Bone marrow (tissue), 2 donors: ENCODE measurements at regions not wholly inside any gene's neighbourhood (a gene's known extent, or its start where the extent isn't known, plus 50 kb on each side); places are given as distances from the start of the nearest gene placed in this dataset.
"Not testable (repeated sequence)": the region's sequence is repeated elsewhere in the genome, so short reads cannot be mapped to it uniquely, and the experiment has no call there.

Source experiments
- DNase-seq, 2 donors: peaks; one replicate each; lab custom pipeline; 2025; lab: John Stamatoyannopoulos, UW

DNA sequence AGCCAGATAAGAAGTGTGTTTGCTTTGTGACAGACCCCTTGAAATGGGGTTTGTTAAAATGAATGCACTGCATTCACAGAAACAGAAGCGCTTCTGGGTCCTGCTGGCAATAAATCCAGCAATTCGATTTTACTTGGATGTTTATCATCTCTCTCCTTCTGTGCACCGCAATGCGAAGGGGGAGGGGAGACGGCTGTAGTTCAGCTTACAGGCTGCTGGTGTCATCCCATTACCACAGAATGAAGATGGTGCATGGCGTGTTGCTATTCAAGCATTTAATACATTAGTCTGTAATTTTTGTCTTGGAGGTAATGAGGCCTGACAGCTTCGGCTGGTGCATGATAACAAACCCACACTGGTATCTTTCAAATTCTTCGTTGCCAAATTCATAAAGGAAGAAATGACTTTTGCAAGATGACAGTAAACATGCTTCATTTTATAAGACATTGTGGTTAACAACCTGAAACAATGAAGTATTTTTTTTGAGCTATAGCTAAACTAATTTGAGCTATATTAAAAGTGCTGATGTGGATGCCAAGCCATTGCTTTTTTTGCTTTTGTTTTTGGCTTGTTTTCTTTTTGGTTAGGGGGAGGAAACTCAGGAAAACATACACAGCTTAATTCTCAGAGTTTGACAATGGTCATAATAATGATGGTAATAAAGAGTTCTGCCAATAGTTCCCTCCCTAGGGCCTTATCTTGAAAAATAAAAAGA is 418.3 kb downstream of the OTOL1 start:
- DNase-seq, result no peak

DNA sequence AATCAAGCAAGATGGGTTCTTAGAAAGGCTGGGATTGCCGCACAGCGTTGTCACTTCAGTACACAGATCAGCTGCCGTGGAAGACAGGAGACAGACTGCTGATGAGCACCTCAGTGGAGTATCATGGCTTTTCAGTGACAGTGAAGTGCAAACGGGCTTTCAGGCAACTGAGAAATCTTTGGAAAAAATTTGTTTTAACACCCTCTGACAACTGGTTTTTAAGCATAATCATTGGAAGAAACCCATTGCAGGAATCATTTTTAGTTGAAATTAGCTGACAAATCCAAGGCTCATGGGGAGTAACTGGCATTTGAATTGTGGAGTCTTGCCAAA is 418.8 kb downstream of the OTOL1 start:
- DNase-seq, result no peak

DNA sequence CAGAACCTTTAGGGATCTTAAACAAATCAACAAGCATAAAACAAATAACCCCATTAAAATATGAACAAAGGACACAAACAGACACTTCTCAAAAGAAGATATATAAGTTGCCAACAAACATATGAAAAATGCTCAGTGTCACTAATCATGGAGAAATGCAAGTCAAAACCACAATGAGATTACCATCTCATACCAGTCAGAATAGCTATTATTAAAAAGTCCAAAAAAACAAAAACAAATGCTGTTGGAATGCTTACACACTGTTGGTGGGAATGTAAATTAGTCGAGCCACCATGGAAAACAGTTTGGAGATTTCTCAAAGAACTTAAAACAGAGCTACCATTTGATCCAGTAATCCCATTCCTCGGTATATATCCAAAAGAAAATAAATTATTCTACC is 423.6 kb downstream of the OTOL1 start:
- no peak for DNase-seq

DNA sequence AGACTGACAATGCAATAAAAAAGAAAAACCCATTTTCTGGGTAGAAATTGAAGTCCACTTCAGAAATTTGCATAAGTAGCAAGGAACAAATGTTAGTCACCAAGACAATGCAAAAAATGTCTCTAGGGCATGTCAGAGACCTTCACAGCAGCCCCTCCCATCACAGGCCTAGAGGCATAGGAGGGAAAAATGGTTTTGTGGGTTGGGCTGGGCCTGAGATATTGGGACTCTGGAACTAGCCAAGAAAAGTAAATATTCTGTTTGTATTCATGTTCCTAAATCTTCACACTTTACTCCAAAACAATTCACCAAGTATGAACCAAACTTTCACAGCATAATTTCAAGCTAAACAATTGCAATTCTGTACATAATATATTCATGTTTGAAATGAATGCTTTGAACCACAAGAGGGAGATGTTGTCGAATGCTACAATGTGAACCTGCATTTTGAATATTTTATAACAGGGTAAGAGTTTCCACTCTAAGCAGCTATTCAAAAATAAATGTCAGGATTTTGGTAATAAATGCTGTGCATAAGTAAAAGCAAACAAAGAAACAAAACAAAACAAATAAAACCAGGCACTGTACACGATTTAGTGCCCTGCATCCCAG is 429.2 kb downstream of the OTOL1 start:
- no peak for DNase-seq

DNA sequence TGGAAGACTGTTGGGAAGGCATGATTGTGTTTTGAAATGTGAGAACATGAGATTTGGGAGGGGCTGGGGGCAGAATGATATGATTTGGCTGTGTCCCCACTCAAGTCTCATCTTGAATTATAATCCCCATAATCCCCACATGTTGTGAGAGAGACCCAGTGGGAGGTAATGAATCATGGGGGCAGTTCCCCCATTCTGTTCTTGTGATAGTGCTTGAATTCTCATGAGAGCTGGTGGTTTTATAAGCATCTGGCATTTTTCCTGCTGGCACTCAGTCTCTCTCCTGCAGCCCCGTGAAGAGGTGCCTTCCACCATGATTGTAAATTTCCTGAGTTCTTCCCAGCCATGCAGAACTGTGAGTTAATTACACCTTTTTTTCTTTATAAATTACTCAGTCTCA is 430.5 kb downstream of the OTOL1 start:
- DNase-seq, result no peak

DNA sequence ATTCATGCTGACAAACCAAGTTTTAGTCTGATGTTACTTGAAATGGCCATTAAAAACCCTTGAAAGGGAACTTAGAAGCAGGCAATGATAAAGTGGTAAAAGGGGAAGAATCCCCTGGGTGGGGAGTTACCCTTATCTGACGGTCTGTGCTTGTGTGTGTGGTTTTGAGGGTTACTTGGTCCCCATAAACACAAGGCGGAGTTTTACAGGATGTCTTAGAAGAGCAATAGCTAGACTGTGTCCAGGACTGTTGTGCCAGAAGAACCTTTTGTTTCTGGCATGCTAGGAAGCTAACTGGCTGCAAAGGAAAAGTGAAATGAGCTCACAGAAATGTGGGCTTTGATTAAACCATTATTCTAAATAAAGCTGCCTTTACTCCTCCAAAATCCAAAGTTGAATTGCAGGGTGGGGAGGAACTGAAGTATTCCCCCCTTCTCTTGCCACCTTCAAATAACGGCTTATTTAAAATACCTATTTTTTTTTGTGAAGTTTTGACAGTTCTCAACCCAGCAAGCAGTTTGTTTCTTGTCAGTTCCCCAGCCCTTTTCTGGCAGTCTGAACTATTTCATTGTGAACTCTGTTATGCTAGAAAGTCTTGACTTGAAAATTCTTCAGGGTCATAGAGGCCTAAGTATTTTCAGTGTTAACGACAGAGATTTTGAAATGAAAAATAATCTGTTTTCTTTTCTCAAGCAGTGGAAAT is 443.5 kb downstream of the OTOL1 start:
- peak in 1 of 2 donors; percentile 90 for DNase-seq

DNA sequence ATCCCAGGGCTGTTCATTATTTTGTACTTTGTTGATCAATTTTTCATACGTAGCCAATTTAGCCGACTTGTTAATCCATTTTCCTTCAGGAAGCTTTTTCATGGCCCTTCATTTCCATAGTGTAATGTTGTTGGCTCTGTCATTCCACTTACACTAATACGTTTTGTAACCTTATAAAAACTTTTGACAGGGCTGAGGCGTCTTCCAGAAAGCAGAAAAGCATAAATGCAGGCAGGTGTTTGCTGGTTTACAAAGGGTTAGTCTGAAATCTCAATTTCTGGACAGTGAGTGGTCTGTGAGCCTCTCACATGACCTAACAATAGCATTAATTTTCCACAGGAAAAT is 444.0 kb downstream of the OTOL1 start:
- no peak for DNase-seq

DNA sequence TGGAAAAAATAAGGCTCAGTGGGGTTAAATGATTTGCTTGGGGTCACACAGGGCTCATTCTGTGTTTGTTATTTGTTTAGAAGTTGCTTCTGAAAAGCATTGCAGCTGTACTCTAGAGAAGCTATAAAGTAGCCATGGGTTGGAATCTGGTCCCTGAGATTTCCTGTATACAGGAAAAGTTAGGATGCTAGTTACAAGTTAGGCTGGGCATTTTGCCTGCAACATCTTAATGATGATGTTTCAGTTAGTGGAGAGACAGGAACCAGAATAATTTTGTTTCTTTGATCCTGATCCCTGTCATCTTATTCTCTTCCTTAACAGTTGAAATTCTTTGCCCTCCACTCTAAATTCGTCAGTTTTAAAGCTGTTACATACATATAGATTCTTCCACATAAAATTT is 445.3 kb downstream of the OTOL1 start:
- DNase-seq, result no peak

DNA sequence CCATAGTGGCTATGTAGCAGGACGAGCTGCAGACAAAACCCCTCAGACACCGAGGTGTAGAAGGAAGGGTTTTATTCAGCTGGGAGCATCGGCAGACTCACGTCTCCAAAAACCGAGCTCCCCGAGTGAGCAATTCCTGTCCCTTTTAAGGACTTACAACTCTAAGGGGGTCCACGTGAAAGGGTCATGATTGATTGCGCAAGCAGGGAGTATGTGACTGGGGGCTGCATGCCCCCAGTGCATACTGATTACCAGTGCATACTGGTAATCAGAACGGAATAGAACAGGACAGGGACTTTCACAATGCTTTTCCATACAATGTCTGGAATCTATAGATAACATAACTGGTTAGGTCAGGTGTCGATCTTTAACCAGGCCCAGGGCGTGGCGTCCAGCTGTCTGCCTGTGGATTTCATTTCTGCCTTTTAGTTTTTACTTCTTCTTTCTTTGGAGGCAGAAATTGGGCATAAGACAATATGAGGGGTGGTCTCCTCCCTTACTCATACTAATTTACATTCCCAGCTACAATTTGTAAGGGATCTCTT is 447.3 kb downstream of the OTOL1 start:
- not testable (repeated sequence) for DNase-seq

DNA sequence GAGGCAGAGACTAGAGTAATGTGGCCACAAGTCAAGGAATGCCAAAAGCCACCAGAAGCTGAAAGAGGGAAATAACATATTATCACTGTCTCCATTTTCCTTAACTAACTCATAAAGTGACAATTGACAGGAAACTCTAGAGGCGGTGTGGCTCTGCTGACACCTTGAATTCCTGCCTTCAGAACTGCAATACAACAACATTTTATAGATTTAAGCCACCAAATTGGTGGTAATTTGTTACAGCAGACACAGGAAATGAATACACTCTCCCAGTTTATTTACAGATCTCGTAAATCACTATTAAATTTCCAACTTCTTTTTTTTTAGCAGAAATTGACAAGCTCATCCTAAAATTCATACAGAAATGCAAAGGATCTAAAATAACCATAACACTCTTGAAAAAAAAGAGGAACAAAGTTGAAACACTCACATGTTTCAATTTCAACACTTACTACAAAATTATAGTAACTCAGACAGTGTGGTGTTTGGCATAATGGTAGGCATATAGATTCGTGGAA is 449.9 kb downstream of the OTOL1 start:
- peak in 1 of 2 donors; percentile 36 for DNase-seq

DNA sequence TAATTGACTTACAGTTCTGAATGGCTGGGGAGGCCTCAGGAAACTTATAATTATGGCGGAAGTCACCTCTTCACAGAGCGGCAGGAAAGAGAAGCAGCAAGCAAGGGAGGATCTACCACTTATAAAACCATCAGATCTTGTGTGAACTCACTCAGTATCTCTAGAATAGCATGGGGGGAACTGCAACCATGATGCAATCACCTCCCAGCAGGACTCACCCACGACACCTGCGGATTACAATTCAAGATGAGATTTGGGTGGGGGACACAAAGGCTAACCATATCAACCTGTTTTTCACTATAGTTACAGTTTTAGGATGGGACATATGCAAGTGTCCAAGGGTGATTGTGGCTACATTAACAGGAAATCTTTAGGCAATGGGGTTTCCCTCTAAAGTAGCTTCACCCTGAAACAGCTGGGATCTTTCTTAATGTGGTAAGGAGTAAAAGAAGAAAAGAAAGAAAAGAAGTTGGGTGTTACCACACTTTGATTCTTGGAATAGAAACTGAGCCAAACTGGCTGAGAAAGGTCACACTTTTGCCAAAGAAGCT is 453.8 kb downstream of the OTOL1 start:
- DNase-seq, result no peak

DNA sequence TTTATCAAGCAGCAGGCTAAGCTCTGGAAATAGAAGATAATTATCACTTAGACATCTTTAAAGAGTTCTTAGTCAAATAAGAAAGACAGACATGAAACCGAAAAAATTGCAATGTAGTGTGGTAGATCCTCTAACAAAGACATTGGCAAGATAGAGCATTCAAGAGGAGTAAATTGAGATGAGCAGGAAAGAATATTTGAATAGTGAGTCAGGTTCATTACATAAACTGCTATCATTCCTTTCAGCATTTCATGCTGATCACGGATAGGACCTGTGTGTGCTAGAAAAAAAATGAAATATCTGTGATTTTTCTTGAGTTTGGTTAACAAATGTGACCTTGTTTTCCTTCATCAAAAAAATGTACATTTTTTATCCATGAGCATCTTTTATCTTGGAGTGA is 460.9 kb downstream of the OTOL1 start:
- no peak for DNase-seq

DNA sequence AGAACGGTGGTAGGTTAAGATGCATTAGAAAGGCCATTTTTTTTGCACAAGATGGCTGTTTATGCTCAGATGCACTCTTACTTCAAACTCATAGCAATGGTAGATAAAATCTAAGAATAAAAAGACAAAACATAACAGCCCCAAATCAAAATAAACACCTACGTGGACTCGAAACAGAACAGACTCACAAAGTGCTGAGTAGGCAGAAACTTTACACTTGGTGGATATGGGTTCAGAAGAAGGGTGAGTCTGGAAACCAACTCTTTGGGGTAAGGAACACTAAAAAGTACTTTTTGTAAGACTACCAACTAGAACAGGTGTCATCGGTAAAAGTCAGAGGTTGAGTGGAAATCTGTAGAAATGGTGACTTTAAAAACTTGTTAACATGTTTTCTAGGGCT is 468.2 kb downstream of the OTOL1 start:
- DNase-seq, result no peak

DNA sequence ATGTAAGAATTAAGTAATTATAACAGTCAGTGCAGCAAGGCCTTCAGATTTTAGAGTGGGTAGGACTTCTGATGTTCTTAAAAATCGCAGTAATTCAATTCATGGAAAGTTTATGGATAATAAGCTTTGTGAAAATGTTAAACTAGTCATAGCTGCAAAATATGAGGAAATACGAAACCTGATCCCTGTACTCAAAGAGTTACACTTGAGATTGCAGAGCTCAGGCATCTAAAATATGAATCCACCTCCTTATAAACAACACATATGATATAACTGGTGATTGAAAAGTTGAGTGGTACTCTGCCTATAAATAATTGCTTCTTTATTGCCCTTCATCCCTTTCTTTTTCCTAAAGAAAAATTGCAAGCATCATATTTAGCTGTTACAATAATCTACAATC is 473.3 kb downstream of the OTOL1 start:
- DNase-seq, result no peak

DNA sequence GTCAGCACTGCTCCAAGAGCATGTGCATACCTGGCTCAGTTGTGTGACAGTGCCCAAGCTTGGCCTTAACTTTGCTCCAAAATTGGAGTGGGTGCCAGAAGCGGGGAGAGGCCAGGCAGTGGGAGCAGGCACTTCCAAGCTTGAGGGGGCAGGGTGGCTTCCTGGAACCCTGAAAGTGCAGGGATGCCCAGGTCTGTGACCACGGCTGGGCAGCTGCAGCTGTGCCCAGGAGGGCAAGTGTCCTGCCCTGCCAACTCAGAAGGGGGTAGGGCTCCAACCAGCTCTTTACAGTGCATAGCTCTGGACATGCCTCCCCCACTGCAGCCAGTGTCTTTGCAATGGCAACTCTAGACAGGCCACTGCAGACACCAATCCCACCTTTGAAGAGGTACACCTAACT is 478.6 kb downstream of the OTOL1 start:
- no peak for DNase-seq

DNA sequence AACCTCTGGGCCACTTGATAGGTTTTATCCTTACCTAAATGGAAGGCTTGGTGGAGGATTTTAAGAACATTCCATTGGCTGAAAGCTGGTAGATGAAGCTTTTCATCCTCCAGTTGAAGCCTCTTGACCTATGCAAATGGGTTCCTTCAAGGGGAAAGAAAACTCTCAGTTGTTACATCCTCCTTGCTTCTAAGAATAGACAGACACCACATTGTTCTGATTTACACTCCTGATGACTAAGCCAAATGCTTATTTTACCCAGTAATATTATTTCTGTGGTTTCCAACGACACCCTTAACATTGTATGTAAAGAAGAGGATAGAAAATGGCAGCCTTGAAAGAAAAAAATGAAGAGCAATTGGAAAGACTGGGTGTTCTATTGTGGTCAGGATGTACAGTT is 480.5 kb downstream of the OTOL1 start:
- DNase-seq, result no peak

DNA sequence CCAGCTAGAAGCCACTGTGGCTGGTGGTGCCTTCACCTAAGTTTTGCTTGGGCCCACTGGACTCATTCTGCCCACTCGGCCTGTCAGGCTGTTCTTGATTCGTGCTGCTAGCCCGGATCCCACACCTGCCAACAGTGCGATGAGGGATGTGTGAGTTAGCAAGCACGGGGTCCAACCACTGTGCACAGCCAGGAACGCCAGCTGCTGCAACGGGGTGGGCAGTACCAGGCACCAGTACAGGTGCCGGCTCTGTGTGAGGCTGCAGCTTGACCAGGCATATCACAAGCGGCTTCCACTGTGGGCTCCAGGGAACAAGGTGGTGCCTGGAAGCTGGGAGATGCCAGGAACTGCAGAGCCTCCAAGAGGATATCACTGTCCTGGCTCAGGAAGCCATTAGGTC is 481.2 kb downstream of the OTOL1 start:
- no peak for DNase-seq

DNA sequence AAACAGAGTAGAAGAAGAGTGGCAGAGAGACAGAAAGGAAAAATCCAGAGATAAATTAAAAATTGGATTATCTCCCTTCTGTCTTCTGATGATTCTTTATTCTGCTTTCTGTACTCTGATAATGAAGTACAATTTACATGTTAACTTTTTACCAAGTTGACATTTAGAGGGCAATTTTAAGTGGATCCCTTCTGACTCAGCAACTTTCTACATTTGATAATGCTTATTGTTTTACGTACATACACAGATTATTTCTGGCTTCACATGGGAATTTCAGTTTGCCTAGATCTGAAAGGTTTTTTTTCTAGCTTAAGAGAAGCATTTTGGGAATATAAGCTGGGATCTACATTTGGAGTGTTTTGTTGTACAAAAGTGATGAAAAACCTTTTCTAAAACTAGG is 491.3 kb downstream of the OTOL1 start:
- DNase-seq, result no peak

DNA sequence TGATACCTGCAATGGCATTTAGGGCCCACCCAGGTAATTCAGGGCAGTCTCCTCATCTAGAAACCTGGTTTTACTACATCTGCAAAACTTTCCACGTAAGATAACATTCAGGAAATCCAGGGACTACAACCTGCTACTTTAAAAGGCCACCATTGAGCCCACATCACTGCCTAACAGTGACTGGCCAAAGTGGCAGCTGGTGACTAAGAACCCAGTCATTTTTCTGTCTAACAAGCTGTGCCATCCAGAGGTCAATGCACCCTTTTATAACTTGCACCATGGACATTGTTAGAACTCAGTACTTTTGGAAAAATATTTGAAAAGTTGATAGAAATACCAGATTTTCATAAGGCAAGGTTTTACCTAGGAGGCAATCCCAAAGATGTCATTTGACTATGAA is 492.4 kb downstream of the OTOL1 start:
- no peak for DNase-seq

DNA sequence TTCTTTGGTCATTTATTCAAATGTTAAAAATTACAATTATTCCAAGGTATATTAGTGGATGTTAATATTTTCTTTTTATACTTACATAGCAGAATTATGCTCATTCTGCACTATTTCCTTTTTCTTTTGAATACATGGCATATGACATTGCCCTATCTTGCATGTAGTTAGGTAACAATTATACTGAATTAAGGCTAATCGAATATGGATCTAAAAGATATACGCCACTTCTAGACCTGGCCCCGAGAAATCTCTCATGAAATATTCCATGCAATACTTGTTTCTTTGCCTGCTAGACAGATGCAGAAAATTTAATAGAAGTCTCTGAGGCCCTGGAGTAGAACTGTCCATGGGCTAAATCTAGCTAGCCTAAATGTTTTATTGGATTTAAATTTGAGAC is 493.4 kb downstream of the OTOL1 start:
- DNase-seq, result no peak

DNA sequence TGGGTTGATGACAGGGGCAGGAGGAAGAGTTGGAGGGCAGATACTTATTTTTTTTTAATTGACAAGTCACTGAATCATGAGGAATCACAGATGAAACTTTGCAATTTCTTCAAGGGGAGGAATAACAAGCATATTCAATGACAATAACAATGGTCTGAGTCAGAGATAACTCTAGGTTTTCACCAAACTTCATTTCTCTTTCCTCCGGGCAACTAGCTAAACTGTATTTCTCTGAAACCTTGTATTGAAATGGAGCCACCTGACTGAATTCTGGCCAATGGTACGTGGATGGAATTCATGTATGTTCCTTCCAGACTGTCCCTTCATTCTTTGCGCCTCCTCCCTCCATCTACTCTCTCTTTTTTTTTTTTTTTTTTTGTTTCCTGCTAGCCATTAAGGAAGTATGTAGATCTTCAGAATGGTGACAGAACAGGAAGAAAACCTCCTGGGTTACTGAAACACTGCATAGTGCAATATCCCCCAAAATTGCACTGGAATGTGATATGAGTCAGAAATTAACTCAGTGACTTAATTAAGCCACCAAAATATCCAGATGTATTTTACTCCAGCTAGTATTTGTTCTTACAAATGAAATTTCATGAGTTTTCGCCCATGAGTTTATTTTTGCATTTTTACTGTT is 495.4 kb downstream of the OTOL1 start:
- DNase-seq, result no peak

DNA sequence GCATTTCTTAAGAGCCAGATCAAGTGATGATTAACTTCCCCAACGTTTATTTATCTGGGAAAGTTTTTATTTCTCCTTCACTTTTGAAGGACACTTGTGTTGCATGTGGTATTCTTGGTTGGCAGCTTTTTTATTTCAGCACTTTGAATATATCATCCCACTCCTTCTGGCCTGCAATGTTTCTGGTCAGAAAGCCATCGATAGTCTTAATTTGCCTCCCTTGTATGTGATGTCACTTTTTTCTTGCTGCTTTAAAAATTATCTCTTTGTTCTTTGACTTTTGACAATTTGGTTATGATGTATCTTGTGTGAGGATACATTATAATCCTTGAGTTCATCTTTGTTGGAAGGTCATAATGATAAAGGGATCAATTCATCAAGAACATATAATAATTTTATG is 503.2 kb downstream of the OTOL1 start:
- no peak for DNase-seq
